OCI-M2 (cell line): ENCODE measurements at regions not wholly inside any gene's neighbourhood (a gene's known extent, or its start where the extent isn't known, plus 50 kb on each side); places are given as distances from the start of the nearest gene placed in this dataset.

Experiments
- DNase-seq: peaks from one replicate; lab custom pipeline; 2025; ENCODE audit not compliant: unreplicated experiment; lab: John Stamatoyannopoulos, UW

- no peak for DNase-seq
Measured at GRCh38 chr2:204223046-204223445, 286.5 kb downstream of the ICOS start.

GRCh38 chr2:204223544-204223943 is 287.0 kb downstream of the ICOS start:
- DNase-seq, result no peak

GRCh38 chr2:204225671-204226073 is 289.1 kb downstream of the ICOS start:
- no peak for DNase-seq

DNA sequence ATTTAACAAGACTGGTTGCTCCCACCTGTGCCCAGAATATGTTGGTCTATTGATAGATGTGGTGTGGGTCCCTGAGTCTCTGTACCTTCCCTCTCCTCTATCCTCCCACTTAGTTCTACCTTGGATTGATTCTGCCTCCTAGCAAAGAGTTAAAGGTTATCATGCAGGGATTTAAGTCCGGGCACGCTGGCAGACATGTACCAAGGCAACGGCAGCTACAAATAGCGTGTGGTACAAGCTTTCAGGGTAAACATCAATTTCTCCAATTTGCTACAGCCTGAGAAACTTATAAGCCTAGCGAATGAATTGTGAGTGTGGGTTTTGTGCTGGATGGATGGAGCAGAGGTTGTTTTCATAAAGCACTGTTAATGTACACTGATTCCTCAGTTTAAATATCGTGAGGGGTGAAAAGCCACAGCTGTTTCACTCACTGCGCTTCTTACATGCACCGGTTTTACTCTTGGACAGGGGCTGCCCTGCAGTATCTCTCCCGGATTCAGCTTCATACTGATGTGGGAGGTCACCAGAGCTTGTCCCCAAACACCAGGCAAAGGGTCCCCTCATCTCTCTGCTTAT is 289.8 kb downstream of the ICOS start:
- DNase-seq, result no peak

GRCh38 chr2:204228169-204228886 is 291.8 kb downstream of the ICOS start:
- no peak for DNase-seq

GRCh38 chr2:204234248-204234647 is 297.7 kb downstream of the ICOS start:
- no peak for DNase-seq

GRCh38 chr2:204234879-204235278 is 298.3 kb downstream of the ICOS start:
- no peak for DNase-seq

GRCh38 chr2:204237416-204237815 is 300.9 kb downstream of the ICOS start:
- no peak for DNase-seq

- no peak for DNase-seq
Measured at GRCh38 chr2:204239411-204240165, 303.0 kb downstream of the ICOS start.

GRCh38 chr2:204240961-204241360 is 304.3 kb upstream of the PARD3B start:
- no peak for DNase-seq

GRCh38 chr2:204249437-204249836 is 295.8 kb upstream of the PARD3B start:
- DNase-seq, result no peak

DNA sequence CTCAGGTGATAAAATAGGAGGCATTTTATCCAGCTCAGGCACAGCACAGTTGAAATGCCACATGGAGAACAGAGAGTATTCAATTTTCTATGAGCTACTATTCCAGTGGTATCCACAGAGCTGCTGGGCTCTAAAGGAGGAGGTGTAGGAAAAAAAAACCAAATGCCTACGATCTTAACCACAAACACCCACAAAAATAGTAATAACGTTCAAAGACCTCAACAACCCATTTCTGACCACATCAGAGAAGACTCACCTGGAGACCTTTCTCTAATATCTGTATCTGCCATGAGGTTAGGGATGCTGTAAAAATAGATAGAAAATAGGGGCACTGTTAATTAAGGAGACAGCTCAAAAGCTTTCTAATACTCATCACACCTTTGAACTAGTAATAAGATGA is 294.6 kb upstream of the PARD3B start:
- DNase-seq, result no peak

DNA sequence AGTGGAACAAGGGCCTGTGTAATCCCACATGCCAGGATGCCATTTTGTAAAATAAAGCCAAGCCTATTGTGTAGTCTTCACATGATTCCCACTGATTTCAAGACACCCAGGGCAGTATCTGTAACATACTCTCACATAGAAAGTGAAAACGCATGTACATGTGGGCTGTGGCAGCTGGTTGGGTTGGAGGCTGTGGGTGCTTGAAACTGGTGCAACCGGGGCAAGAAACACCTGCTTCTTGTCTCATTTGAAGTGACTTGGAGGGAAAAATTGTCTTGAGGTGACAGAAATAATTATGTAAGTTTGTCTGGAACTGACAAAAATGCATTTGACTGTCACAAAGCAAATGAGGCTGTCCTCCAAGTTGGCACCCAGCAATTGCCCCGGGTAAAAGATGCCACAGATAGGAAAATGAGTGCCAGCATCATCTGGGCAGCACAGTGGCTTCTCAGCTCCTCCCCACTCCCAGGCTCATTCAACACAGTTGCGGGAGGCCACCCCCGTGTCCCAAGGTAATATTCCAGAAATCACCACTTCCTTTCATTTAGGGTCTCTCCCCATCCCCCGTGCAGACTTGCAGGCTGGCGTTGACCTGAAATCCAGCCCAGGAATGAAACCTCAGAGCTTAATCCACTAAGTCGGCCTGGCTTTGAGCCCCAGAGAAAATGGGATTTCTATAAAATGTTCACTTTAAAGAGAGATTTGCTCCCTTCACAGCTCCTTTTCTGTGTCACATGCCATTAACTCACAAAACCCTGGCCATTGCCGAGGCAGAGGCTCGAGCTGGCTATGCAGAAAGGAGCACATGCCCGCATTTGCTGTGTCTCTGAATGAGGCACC is 293.9 kb upstream of the PARD3B start:
- no peak for DNase-seq

DNA sequence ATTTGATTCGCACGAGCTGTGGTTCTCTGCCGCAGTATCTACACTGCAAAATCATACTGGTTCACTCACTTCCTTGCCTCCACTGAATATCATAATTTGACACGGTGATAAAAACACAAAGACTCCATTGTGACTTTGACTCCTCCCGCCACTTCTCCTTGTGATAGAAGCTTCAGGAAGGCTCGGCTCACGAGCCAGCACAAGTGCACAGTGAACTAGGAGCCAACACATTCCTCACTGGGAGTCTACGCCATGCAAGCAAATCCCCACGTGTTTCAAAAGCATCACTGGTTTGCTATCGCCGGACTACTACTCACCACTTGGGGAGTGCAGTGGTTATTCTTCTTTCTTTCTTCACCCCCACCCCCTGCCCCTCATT is 293.3 kb upstream of the PARD3B start:
- DNase-seq, result no peak

DNA sequence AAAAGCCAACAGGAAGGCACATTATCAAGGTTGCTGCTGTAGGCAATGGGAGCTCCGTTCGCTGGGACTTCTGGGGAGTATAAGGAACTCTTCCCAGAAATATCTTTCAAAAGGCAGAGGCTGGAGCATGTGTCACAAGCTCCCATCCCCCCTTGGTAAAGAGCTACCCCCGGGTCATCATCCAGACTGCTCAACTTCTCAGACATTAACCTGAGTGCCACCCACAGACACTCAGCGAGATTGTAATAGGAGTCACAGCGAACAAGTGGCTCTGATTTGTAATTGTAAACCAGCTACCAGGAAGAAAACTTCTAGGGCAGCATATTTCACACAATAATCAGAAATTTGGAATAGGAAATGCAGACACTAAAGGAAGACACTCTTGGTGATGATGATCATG is 290.2 kb upstream of the PARD3B start:
- no peak for DNase-seq

DNA sequence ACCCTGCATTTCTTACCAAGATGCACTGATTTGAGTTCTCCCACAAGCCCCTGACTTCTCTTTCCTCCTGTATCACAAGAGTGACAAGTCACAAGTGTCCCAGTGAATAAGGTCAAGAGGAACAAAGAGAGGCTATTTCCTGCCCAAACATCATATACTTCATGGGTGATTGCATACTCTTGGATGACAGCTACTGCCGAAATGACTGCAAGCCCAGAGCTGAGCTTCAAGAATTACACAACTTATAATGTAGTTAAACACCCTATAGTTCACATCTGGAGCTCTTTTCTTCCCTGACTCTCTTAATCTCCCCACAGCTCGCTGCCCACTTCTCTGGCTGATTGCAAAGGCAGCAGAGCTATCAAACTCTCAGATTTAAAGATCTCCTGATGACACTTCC is 289.7 kb upstream of the PARD3B start:
- no peak for DNase-seq

DNA sequence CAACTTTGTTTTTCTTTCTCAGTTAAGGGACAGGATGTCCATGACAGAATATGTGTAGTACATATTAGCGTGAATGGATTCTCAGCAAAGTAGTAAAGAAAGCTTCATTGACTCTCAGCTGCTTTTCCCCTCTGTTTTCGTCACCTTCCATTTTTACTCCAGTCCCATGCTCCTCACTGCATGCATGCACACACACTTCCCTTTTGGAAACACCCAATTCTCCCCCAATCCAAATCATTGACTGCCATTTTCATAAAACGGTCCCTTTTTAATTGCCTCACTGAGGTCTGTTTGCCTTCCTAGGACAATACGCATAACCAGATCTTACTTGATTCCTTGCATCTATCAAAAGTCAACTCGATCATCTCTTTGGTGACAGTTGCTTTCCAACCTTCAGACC is 287.5 kb upstream of the PARD3B start:
- DNase-seq, result no peak

DNA sequence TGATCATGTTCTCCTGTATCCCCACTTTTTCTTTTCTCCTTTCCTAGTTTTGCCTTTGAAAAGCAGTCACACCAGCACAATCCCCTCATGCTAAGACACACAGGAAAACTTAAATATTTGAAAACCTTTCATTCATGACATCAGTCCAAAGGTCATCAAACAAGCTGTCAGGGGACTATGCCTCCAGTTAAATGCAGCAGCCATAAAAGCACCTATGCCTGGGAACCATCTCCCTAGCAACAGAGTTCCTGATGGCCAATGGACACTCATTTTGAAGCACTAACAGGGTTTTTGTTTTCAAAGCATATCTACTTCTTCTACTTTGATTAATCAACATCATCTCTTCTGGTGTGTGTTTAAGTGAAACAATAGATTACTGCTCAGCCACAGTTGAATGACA is 286.4 kb upstream of the PARD3B start:
- no peak for DNase-seq

DNA sequence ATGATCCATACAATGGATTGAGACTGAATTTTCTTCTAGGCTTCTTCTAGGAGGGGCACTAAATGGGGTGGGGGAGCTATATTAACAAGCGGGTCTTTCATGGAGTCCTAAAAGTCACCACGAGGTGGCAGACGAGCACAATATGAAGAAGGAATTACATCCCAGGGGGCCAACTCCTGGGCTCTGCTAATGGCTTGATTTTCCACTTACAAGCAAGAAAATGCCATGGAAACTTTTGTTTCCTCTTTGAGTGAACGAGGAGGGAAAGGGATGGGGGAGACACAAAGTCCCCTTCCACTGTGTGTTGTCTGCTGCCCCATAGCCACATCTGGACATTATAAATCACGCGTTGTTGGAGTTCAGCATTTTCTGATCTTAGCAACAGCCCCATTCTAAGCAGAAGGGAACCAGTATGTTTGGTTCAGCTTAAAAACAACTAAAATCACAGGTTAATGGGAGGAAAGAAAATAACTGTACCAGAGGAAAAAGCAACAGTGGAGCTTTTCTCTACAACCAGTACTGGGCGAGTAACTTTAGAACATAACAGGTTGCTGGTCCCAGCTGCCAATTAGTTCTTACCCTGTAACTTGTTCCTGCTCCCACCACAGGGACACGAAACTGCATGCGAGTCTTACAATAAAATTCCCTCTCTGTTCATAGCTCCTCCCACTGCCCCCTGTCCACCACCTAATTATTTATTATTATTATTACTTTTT is 285.0 kb upstream of the PARD3B start:
- DNase-seq, result peak; percentile 57

DNA sequence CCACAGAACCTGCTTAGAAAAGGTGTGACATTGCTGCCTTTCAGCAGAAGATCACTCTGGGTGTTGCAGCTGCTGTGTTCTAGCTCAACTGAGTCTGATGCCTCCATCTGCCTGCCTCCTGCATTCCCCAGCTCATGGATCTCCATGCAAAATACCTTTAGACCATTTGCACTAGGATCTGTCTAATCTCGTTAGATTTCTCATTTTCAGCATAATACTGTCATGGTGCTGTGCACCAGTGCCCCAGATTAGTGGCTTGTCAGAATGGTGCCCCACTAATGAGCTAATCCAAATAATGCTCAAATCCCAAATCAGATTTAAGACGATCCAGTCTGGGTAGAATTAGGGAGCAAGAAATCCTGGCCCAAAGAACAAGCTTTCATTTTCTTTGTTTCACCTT is 284.4 kb upstream of the PARD3B start:
- no peak for DNase-seq

DNA sequence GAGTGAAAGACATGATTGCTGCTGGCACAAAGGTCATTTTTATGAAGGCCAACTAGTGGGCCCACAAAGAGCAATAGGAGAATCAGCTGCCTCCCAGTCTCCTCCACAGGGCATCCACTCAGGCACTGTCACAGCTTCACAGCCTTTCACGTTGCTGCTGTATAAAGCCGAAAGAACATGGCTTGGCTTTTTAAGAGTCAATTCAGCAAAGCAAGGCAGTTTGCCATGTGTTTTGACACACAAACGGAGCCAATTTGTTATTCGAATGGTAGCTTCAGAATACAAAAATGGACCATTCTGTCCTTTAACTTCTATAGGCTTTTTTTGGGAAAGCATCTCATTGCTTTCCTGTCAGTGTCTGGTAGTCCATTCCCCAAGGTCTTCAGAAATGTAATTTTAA is 283.4 kb upstream of the PARD3B start:
- no peak for DNase-seq
